ENCODE measurements at regions not wholly inside any gene's neighbourhood (a gene's known extent, or its start where the extent isn't known, plus 50 kb on each side); places are given as distances from the start of the nearest gene placed in this dataset.

DNA sequence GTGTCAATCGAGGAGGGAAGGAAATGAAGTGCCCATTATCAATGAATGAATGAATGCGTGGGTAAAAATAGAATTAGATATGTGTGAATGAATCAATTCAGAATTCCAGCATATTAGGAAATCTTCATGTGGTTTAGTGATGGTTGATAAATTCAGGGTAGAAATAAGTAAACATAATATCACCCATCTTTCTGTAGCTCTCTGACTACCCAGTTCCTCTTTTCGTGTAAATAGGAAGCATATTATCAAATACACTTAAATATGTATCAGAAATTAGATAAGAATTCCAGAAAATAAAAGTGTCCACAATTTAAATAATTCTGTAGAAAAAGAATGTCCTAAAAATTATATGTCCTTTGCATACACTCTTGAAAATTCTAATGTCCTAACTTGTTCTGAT, 552.9 kb upstream of the LRATD1 start:
- TF ChIP-seq POLR2A (IDR thresholded peaks at IDR 0.05; ENCODE audit: low read depth, low read length): no peak
- no peak for TF ChIP-seq GATA2 (IDR thresholded peaks at IDR 0.05; ENCODE audit: insufficient read depth, insufficient read length, low read depth, low read length)
- TF ChIP-seq, protein P1, sequence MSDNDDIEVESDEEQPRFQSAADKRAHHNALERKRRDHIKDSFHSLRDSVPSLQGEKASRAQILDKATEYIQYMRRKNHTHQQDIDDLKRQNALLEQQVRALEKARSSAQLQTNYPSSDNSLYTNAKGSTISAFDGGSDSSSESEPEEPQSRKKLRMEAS (IDR thresholded peaks at IDR 0.05; ENCODE audit: insufficient read depth, insufficient read length): no peak
- no peak for TF ChIP-seq JUN (IDR thresholded peaks at IDR 0.05; ENCODE audit: borderline replicate concordance, insufficient read depth, insufficient read length, low read depth)
- TF ChIP-seq MYC (IDR thresholded peaks at IDR 0.05; ENCODE audit: low read depth, low read length): no peak
- no peak for TF ChIP-seq POLR2AphosphoS5 (IDR thresholded peaks at IDR 0.05; ENCODE audit: insufficient read depth, low read depth, low read length)
- TF ChIP-seq, protein P2, sequence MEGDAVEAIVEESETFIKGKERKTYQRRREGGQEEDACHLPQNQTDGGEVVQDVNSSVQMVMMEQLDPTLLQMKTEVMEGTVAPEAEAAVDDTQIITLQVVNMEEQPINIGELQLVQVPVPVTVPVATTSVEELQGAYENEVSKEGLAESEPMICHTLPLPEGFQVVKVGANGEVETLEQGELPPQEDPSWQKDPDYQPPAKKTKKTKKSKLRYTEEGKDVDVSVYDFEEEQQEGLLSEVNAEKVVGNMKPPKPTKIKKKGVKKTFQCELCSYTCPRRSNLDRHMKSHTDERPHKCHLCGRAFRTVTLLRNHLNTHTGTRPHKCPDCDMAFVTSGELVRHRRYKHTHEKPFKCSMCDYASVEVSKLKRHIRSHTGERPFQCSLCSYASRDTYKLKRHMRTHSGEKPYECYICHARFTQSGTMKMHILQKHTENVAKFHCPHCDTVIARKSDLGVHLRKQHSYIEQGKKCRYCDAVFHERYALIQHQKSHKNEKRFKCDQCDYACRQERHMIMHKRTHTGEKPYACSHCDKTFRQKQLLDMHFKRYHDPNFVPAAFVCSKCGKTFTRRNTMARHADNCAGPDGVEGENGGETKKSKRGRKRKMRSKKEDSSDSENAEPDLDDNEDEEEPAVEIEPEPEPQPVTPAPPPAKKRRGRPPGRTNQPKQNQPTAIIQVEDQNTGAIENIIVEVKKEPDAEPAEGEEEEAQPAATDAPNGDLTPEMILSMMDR (IDR thresholded peaks at IDR 0.05; ENCODE audit: extremely low read depth in 1 of 2, insufficient read depth in 1 of 2, low read depth in 1 of 2, low read length in 2 of 2): no peak
- TF ChIP-seq EZH2 (IDR thresholded peaks at IDR 0.05; ENCODE audit: borderline replicate concordance, low read depth, low read length, severe bottlenecking): no peak
- no peak for TF ChIP-seq FOS (IDR thresholded peaks at IDR 0.05; ENCODE audit: borderline replicate concordance, insufficient read depth, low read length)
- H3K4me1 ChIP-seq (ENCODE audit: control insufficient read depth, extremely low read depth, insufficient read depth, low read length): no peaks in the 10 kb centered on the region
- dilution Hi-C loops (cut with MboI; ENCODE audit: extremely low pct_ligation_motif_present, low sequenced_read_pairs): no loop called here
- no peaks in the 10 kb centered on the region for H4K20me1 ChIP-seq (replicated peaks; ENCODE audit: control insufficient read depth, extremely low read depth, insufficient read depth, low read length)
- no TSS peak for BruUV-seq (replicated peaks)
- no peak overlapping the region for H3K9ac ChIP-seq (replicated peaks; ENCODE audit: extremely low read depth, insufficient read depth, low read length)
- FAIRE-seq: no peak
- no peak overlapping the region for H2AFZ ChIP-seq (ENCODE audit: low read depth, low read length)
- no peaks in the 10 kb centered on the region for H3K79me2 ChIP-seq (ENCODE audit: control insufficient read depth, insufficient read depth, low read length)
- CTCF ChIA-PET: no interaction called here
- H3K27ac ChIP-seq (ENCODE audit: insufficient read depth, low read depth, low read length): no peak overlapping the region
- H3K9me3 ChIP-seq (replicated peaks; ENCODE audit: control insufficient read depth, insufficient read depth, low read length): peaks cover 3% of the 10 kb centered on the region
- no peak overlapping the region for H3K4me2 ChIP-seq (ENCODE audit: insufficient read depth, low read length)
- intact Hi-C loops (cut with micrococcal nuclease): no loop called here
- POLR2A ChIA-PET: no interaction called here
- no peaks in the 10 kb centered on the region for H3K36me3 ChIP-seq (ENCODE audit: control insufficient read depth in 2 of 2, extremely low read depth in 1 of 2, insufficient read depth in 2 of 2, low read length in 2 of 2)
- no peaks in the 10 kb centered on the region for H3K9me1 ChIP-seq (replicated peaks; ENCODE audit: control insufficient read depth, extremely low read depth, insufficient read depth, low read length)
- DNase-seq (ENCODE audit: low read depth, low spot score): no peak
- H3K27me3 ChIP-seq (ENCODE audit: control insufficient read depth in 2 of 2, insufficient read depth in 2 of 2, low read length in 2 of 2): no peaks in the 10 kb centered on the region
- no peak overlapping the region for H3K4me3 ChIP-seq (replicated peaks in 1 of 3; ENCODE audit: insufficient read depth in 1 of 3, low read depth in 1 of 3, low read length in 3 of 3)

All from endothelial cell of umbilical vein (primary cell).